H1 (cell line): ENCODE measurements at regions not wholly inside any gene's neighbourhood (a gene's known extent, or its start where the extent isn't known, plus 50 kb on each side); places are given as distances from the start of the nearest gene placed in this dataset.
A peak's percentile ranks its signal among the peaks of the same experiment; 100 is the strongest.

Experiments used
- CTCF ChIA-PET: fragments of 300-600 bp; sonication (Branson Sonifier 250); formaldehyde crosslinking; loops from one replicate; lab custom pipeline; 2021; ENCODE audit not compliant: partially characterized antibody; lab: Charles Lee
- POLR2A ChIA-PET: fragments of 300-600 bp; sonication (Branson Sonifier 250); formaldehyde crosslinking; loops from one replicate; lab custom pipeline; 2021; ENCODE audit warnings: inconsistent platforms; ENCODE audit not compliant: partially characterized antibody; lab: Charles Lee
- DNase-seq, 2 experiments: peaks; one replicate each; pipeline versions ENCODE4 v3.0.0 to v3.0.0-alpha.2; 2010 to 2022; ENCODE audit warnings: low spot score in 2 of 2, low read depth in 1 of 2, mixed read lengths in 1 of 2
- FAIRE-seq: peaks from 2 replicates; lab custom pipeline; 2011; peaks lifted over from hg19 to GRCh38; lab: Jason Lieb, UNC
- H2AFZ ChIP-seq: 2 replicates; pipeline ENCODE4 v1.8.1; 2012; ENCODE audit warnings: low read length, inconsistent platforms
- H2AK5ac ChIP-seq: 2 replicates; pipeline ENCODE4 v1.6.1; 2013; ENCODE audit warnings: low read depth, low read length
- H2BK120ac ChIP-seq: replicated peaks from 2 replicates; pipeline ENCODE3; 2013; ENCODE audit warnings: low read depth, low read length, inconsistent platforms
- H2BK12ac ChIP-seq: 2 replicates; pipeline ENCODE4 v1.6.1; 2013; ENCODE audit warnings: low read depth, low read length
- H2BK15ac ChIP-seq: 2 replicates; pipeline ENCODE4 v1.6.1; 2013; ENCODE audit warnings: low read length
- H2BK20ac ChIP-seq: 2 replicates; pipeline ENCODE4 v1.6.1; 2013; ENCODE audit warnings: low read length
- H2BK5ac ChIP-seq: 2 replicates; pipeline ENCODE4 v1.6.1; 2013; ENCODE audit warnings: low read depth, low read length
- H3K14ac ChIP-seq: 2 replicates; pipeline ENCODE4 v1.6.1; 2013; ENCODE audit warnings: inconsistent platforms; ENCODE audit not compliant: insufficient read length
- H3K18ac ChIP-seq: 2 replicates; pipeline ENCODE4 v1.6.1; 2013; ENCODE audit warnings: low read length; ENCODE audit errors: extremely low read depth
- H3K23ac ChIP-seq: 2 replicates; pipeline ENCODE4 v1.6.1; 2013; ENCODE audit warnings: inconsistent platforms; ENCODE audit not compliant: insufficient read length
- H3K23me2 ChIP-seq: 2 replicates; pipeline ENCODE4 v1.6.1; 2013; ENCODE audit warnings: low read depth, low read length
- H3K27ac ChIP-seq: 2 replicates; pipeline ENCODE4 v1.6.1; 2011; ENCODE audit warnings: low read depth, low read length, inconsistent platforms
- H3K27me3 ChIP-seq, 4 experiments: replicated peaks in 1 of 4; 1 replicate in 1 of 4; 2 replicates in 3 of 4; pipeline versions ENCODE4 v1.6.1 to v1.8.1; 2011 to 2013; ENCODE audit warnings: low read length in 3 of 4, mild to moderate bottlenecking in 3 of 4, inconsistent platforms in 2 of 4, mixed read lengths in 2 of 4, moderate library complexity in 1 of 4; ENCODE audit not compliant: control insufficient read depth in 3 of 4, insufficient read depth in 3 of 4; ENCODE audit errors: extremely low read depth in 1 of 4
- H3K36me3 ChIP-seq, 4 experiments: 2 replicates each; pipeline versions ENCODE4 v1.6.1 to v1.8.1; 2011 to 2013; ENCODE audit warnings: mild to moderate bottlenecking in 4 of 4, low read length in 3 of 4, moderate library complexity in 2 of 4, control low read depth in 1 of 4, inconsistent platforms in 1 of 4; ENCODE audit not compliant: insufficient read depth in 4 of 4, control insufficient read depth in 2 of 4
- H3K4ac ChIP-seq: replicated peaks from 2 replicates; pipeline ENCODE3; 2013; ENCODE audit warnings: low read length, low read depth, mixed read lengths, inconsistent platforms; ENCODE audit not compliant: insufficient read length
- H3K4me1 ChIP-seq, 4 experiments: replicated peaks in 1 of 4; 1 replicate in 1 of 4; 2 replicates in 3 of 4; pipeline versions ENCODE4 v1.6.1 to v1.8.1; 2011 to 2013; ENCODE audit warnings: low read length in 3 of 4, inconsistent platforms in 2 of 4, mixed read lengths in 1 of 4; ENCODE audit not compliant: insufficient read depth in 4 of 4, control insufficient read depth in 3 of 4
- H3K4me2 ChIP-seq, 2 experiments: 2 replicates each; pipeline versions ENCODE4 v1.6.1 to v1.8.1; 2011 to 2013; ENCODE audit warnings: low read depth in 2 of 2, low read length in 2 of 2, control low read depth in 1 of 2, inconsistent platforms in 1 of 2, mild to moderate bottlenecking in 1 of 2; ENCODE audit not compliant: insufficient read depth in 1 of 2
- H3K4me3 ChIP-seq, 4 experiments: fragments of 200-600, 300-600 bp in 1 of 4; sonication (generic), shearing (Covaris generic), sonication (Bioruptor Twin) in 1 of 4; 2 replicates each; pipeline versions ENCODE4 v1.5.1 to v1.8.1; 2011 to 2016; ENCODE audit warnings: low read length in 4 of 4, low read depth in 3 of 4, control low read depth in 2 of 4, inconsistent platforms in 2 of 4, mild to moderate bottlenecking in 2 of 4, mixed read lengths in 1 of 4, moderate library complexity in 1 of 4; ENCODE audit not compliant: insufficient read depth in 2 of 4; ENCODE audit errors: extremely low read depth in 1 of 4
- H3K56ac ChIP-seq: replicated peaks from 2 replicates; pipeline ENCODE3; 2013; ENCODE audit warnings: low read depth, mild to moderate bottlenecking, mixed read lengths, low read length, inconsistent platforms; ENCODE audit not compliant: insufficient read length
- H3K79me1 ChIP-seq: 2 replicates; pipeline ENCODE4 v1.6.1; 2013; ENCODE audit warnings: low read depth, low read length, control low read depth
- H3K79me2 ChIP-seq, 2 experiments: 2 replicates each; pipeline versions ENCODE4 v1.6.1 to v1.8.1; 2012 to 2013; ENCODE audit warnings: low read length in 2 of 2, mild to moderate bottlenecking in 2 of 2, inconsistent platforms in 1 of 2; ENCODE audit not compliant: insufficient read depth in 2 of 2, control insufficient read depth in 1 of 2
- H3K9ac ChIP-seq, 4 experiments: replicated peaks in 1 of 4; 1 replicate in 1 of 4; 2 replicates in 3 of 4; pipeline versions ENCODE4 v1.6.1 to v1.8.1; 2011 to 2013; ENCODE audit warnings: low read depth in 3 of 4, low read length in 3 of 4, control low read depth in 2 of 4, mild to moderate bottlenecking in 2 of 4, moderate library complexity in 2 of 4, inconsistent platforms in 1 of 4; ENCODE audit errors: extremely low read depth in 1 of 4
- H3K9me3 ChIP-seq, 2 experiments: 2 replicates each; pipeline versions ENCODE4 v1.6.1 to v1.8.1; 2012 to 2013; ENCODE audit warnings: mild to moderate bottlenecking in 2 of 2, moderate library complexity in 2 of 2, control low read depth in 1 of 2, inconsistent platforms in 1 of 2, low read depth in 1 of 2, low read length in 1 of 2, mixed read lengths in 1 of 2; ENCODE audit not compliant: insufficient read depth in 2 of 2
- H4K20me1 ChIP-seq, 2 experiments: replicated peaks in 1 of 2; 2 replicates each; pipeline versions ENCODE3 to v1.8.1; 2011 to 2013; ENCODE audit warnings: inconsistent platforms in 2 of 2, low read length in 2 of 2, mild to moderate bottlenecking in 1 of 2; ENCODE audit not compliant: insufficient read depth in 2 of 2, control insufficient read depth in 1 of 2
- H4K5ac ChIP-seq: 2 replicates; pipeline ENCODE4 v1.6.1; 2013; ENCODE audit warnings: low read length, low read depth, mixed read lengths, inconsistent platforms; ENCODE audit not compliant: insufficient read length
- H4K8ac ChIP-seq: 2 replicates; pipeline ENCODE4 v1.8.0; 2013; ENCODE audit warnings: mild to moderate bottlenecking, moderate library complexity, low read length, inconsistent platforms; ENCODE audit not compliant: insufficient read depth; ENCODE audit errors: extremely low read depth
- H4K91ac ChIP-seq: replicated peaks from 2 replicates; pipeline ENCODE3; 2013; ENCODE audit warnings: low read length, mixed read lengths, inconsistent platforms; ENCODE audit not compliant: insufficient read length
- E2F6 ChIP-seq: IDR thresholded peaks from 2 replicates; pipeline ENCODE4 v1.6.1; 2012; ENCODE audit warnings: inconsistent platforms
- MAFK ChIP-seq: IDR thresholded peaks from 2 replicates; pipeline ENCODE4 v1.6.1; 2012; ENCODE audit warnings: low read depth, mild to moderate bottlenecking, improper control_type of control experiment, low read length
- TCF12 ChIP-seq: IDR thresholded peaks from 2 replicates; pipeline ENCODE4 v1.6.1; 2011; ENCODE audit warnings: low read depth, mild to moderate bottlenecking, low read length
- WGBS, 2 experiments: shearing (Covaris generic) in 1 of 2; methylation state at CpG; one replicate each; pipeline versions ENCODE4 v1.1.6 to v1.1.7; 2013 to 2015; ENCODE audit warnings: low lambda C conversion rate in 2 of 2, mixed read lengths in 2 of 2, inconsistent platforms in 1 of 2, low coverage in 1 of 2, missing lambda C conversion rate in 1 of 2; ENCODE audit not compliant: insufficient replicate concordance in 2 of 2, insufficient coverage in 1 of 2, insufficient read length in 1 of 2; ENCODE audit errors: extremely low coverage in 1 of 2, missing lambda C conversion rate in 1 of 2; 5-methylcytosine and 5-hydroxymethylcytosine counted together

DNA sequence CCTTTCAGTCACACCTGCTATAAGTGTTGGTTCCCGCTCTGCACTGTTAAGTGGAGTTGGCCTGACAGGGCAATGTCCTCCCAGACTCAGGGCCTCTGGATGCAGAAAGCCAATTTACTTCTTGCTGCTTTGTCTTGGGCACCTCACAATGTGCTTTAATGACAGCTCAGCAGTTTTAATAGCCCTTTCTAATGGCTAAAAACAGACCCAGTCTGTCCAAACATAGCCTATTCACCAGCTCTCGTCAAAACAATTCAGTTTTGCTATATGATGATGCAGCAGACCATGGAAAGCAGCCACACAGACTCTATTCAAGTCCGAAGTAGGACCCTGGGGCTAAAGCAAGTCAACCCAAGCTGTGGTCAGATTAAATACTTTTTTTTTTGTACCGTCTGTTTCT, 529.1 kb upstream of the SEMA6A start:
- CTCF ChIA-PET: interaction anchor here (1.4 kb wide), 1 partner anchor 26 kb away, joined by 4 read pairs; no protein-coding TSS in a partner anchor
- Histone ChIP-seq H4K20me1 (no peaks in the 10 kb centered on the region), H3K9ac (no peak overlapping the region), H4K8ac (no peak overlapping the region), H3K23me2 (no peaks in the 10 kb centered on the region), H2BK5ac (0 out of 2 replicates have a peak overlapping the region, but pooled peaks have one; percentile 7), H3K56ac (no peak overlapping the region), H3K9me3 (no peaks in the 10 kb centered on the region), H3K18ac (no peak overlapping the region), H3K4me1 (peaks cover 0 to 4% (median 0%) of the 10 kb centered on the region in 4 experiments; a peak in 3 of 7 replicates), H3K4me3 (no peak overlapping the region), H2BK15ac (no peak overlapping the region), H3K27me3 (no peaks in the 10 kb centered on the region), H3K23ac (no peak overlapping the region)
- peak; percentile 19 for FAIRE-seq
- TF ChIP-seq MAFK: peak; percentile 62; the same call in 1 of the 2 replicates
- 0 out of 2 replicates have a peak, but pooled peaks have one; percentile 14 for TF ChIP-seq E2F6
- no peak for TF ChIP-seq TCF12
- TF ChIP-seq, all 59 proteins: peak for 2
- Histone ChIP-seq H3K79me1 (no peaks in the 10 kb centered on the region), H2BK12ac (no peak overlapping the region), H3K79me2 (no peaks in the 10 kb centered on the region), H2BK120ac (no peak overlapping the region), H3K4me2 (no peak overlapping the region), H3K27ac (no peak overlapping the region), H2AFZ (no peak overlapping the region), H4K91ac (no peak overlapping the region), H3K14ac (no peak overlapping the region), H3K4ac (no peak overlapping the region), H2BK20ac (no peak overlapping the region), H3K36me3 (no peaks in the 10 kb centered on the region), H4K5ac (no peak overlapping the region), H2AK5ac (no peak overlapping the region)
- 66% methylated on average over 4 of the region's 4 CpGs; no CpG with 5 or more reads in 1 of the 2 experiments for WGBS, 2 experiments
- POLR2A ChIA-PET: no interaction called here
- no peak for DNase-seq
